Neural crest cell (in vitro differentiated cells): ENCODE measurements at regions not wholly inside any gene's neighbourhood (a gene's known extent, or its start where the extent isn't known, plus 50 kb on each side); places are given as distances from the start of the nearest gene placed in this dataset.

Experiments
- DNase-seq: peaks from one replicate; pipeline ENCODE4 v3.0.0; 2021; ENCODE audit warnings: low read depth, mixed read lengths, low spot score
- H3K27ac Mint-ChIP-seq: one replicate; pipeline ENCODE4 v1.8.0; 2021; ENCODE audit warnings: mild to moderate bottlenecking, mixed read lengths; ENCODE audit not compliant: unreplicated experiment
- H3K27me3 Mint-ChIP-seq: 2 replicates; pipeline ENCODE4 v1.8.0; 2021; ENCODE audit warnings: low read depth, mild to moderate bottlenecking, mixed read lengths
- H3K36me3 Mint-ChIP-seq: 2 replicates; pipeline ENCODE4 v1.8.0; 2021; ENCODE audit warnings: low read depth, mild to moderate bottlenecking, mixed read lengths
- H3K4me1 Mint-ChIP-seq: 2 replicates; pipeline ENCODE4 v1.8.0; 2021; ENCODE audit warnings: mixed read lengths
- H3K4me3 Mint-ChIP-seq: one replicate; pipeline ENCODE4 v1.8.0; 2021; ENCODE audit warnings: mild to moderate bottlenecking, mixed read lengths
- H3K9me3 Mint-ChIP-seq: 2 replicates; pipeline ENCODE4 v1.8.0; 2021; ENCODE audit warnings: mixed read lengths
- CTCF ChIP-seq: fragments of 200-600 bp; sonication (generic); conservative IDR thresholded peaks from 2 replicates; pipeline ENCODE4 v1.5.0; 2021; ENCODE audit warnings: antibody characterized with exemption, mild to moderate bottlenecking

DNA sequence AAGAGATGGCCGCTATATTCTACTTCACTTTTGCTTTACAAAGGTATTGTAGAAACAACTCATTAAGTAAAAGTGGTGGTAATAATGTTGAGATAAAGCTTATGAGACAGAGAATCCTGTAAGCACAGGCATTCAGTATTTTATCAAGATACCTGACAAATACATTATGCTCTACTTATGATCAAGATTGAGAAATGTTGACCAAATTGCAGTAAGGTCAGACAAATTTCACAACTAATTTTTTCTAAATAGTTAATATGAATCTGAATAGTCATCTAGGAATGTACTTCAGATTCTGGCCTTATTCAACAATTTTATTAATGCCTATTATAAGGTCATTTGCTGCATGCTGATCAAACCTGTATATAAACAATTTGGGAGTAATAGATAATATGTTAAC, 95.1 kb upstream of the MBNL1 start:
- Mint-ChIP-seq H3K36me3 (no peaks in the 10 kb centered on the region), H3K9me3 (peaks cover 2% of the 10 kb centered on the region), H3K27me3 (no peaks in the 10 kb centered on the region), H3K4me3 (no peak overlapping the region), H3K27ac (no peak overlapping the region), H3K4me1 (no peaks in the 10 kb centered on the region)
- TF ChIP-seq CTCF: no peak
- no peak for DNase-seq

- no peak overlapping the region for H3K4me3 Mint-ChIP-seq
Measured at GRCh38 chr3:152174876-152175527, 93.7 kb upstream of the MBNL1 start.

GRCh38 chr3:152175528-152175889, 93.2 kb upstream of the MBNL1 start:
- no peak overlapping the region for H3K27ac Mint-ChIP-seq
- H3K36me3 Mint-ChIP-seq: no peaks in the 10 kb centered on the region
- H3K4me3 Mint-ChIP-seq: no peak overlapping the region
- peaks cover 2% of the 10 kb centered on the region for H3K9me3 Mint-ChIP-seq
- no peak for TF ChIP-seq CTCF
- DNase-seq: no peak
- H3K4me1 Mint-ChIP-seq: no peaks in the 10 kb centered on the region
- no peaks in the 10 kb centered on the region for H3K27me3 Mint-ChIP-seq

More at GRCh38 chr3:152174876-152175527, 93.7 kb upstream of the MBNL1 start:
- peaks cover 2% of the 10 kb centered on the region for H3K9me3 Mint-ChIP-seq
- H3K27ac Mint-ChIP-seq: no peak overlapping the region
- no peaks in the 10 kb centered on the region for H3K4me1 Mint-ChIP-seq
- no peak for TF ChIP-seq CTCF
- no peaks in the 10 kb centered on the region for H3K36me3 Mint-ChIP-seq
- H3K27me3 Mint-ChIP-seq: no peaks in the 10 kb centered on the region
- no peak for DNase-seq

DNA sequence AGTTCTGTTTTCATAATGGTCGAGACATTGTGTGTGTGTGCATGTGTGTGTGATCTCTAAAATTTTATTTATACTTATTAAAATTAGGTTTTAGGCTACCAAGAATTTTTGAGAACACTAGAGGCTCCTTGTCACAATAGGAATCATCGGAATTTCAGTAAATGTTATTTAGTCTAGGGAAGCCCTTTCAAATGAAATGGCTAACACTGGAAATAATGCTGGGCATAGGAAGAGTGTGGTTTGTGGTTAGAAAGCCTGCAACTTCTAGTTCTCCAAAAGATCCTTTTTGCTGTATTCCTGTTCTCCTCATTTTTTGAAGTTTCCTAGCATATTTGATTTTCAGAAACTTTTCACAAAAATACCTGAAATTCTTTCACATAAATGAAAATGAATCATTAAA, 92.5 kb upstream of the MBNL1 start:
- no peak for DNase-seq
- TF ChIP-seq CTCF: no peak
- Mint-ChIP-seq H3K27me3 (no peaks in the 10 kb centered on the region), H3K36me3 (no peaks in the 10 kb centered on the region), H3K27ac (no peak overlapping the region), H3K9me3 (peaks cover 2% of the 10 kb centered on the region), H3K4me1 (no peaks in the 10 kb centered on the region), H3K4me3 (no peak overlapping the region)

GRCh38 chr3:152176998-152177397, 91.7 kb upstream of the MBNL1 start:
- H3K4me3 Mint-ChIP-seq: no peak overlapping the region
- DNase-seq: no peak
- H3K36me3 Mint-ChIP-seq: no peaks in the 10 kb centered on the region
- H3K27me3 Mint-ChIP-seq: no peaks in the 10 kb centered on the region
- no peaks in the 10 kb centered on the region for H3K4me1 Mint-ChIP-seq
- no peak overlapping the region for H3K27ac Mint-ChIP-seq
- H3K9me3 Mint-ChIP-seq: peaks cover 2% of the 10 kb centered on the region
- no peak for TF ChIP-seq CTCF
